ENCODE measurements at regions not wholly inside any gene's neighbourhood (a gene's known extent, or its start where the extent isn't known, plus 50 kb on each side); places are given as distances from the start of the nearest gene placed in this dataset.

- no peak for DNase-seq (ENCODE audit: low read depth)
Observed at GRCh38 chr4:178799204-178799603, 1357.0 kb upstream of the AGA start.

- DNase-seq (ENCODE audit: low read depth): no peak
Observed at GRCh38 chr4:178808106-178808505, 1365.9 kb upstream of the AGA start.

GRCh38 chr4:178809921-178810320 lies 1367.7 kb upstream of the AGA start:
- no peak for DNase-seq (ENCODE audit: low read depth)

GRCh38 chr4:178811356-178811755 lies 1369.1 kb upstream of the AGA start:
- no peak for DNase-seq (ENCODE audit: low read depth)

GRCh38 chr4:178812866-178813265 lies 1370.6 kb upstream of the AGA start:
- DNase-seq (ENCODE audit: low read depth): no peak

- no peak for DNase-seq (ENCODE audit: low read depth)
Observed at GRCh38 chr4:178814908-178815307, 1372.7 kb upstream of the AGA start.

GRCh38 chr4:178823673-178824295 lies 1381.5 kb upstream of the AGA start:
- DNase-seq (ENCODE audit: low read depth): no peak

GRCh38 chr4:178836865-178837264 lies 1394.6 kb upstream of the AGA start:
- DNase-seq (ENCODE audit: low read depth): no peak

GRCh38 chr4:178838776-178839175 lies 1396.5 kb upstream of the AGA start:
- no peak for DNase-seq (ENCODE audit: low read depth)

- DNase-seq (ENCODE audit: low read depth): no peak
Observed at GRCh38 chr4:178856139-178856800, 1414.0 kb upstream of the AGA start.

GRCh38 chr4:178871476-178871875 lies 1429.2 kb upstream of the AGA start:
- DNase-seq (ENCODE audit: low read depth): no peak

- DNase-seq (ENCODE audit: low read depth): no peak
Observed at GRCh38 chr4:178881937-178882336, 1439.7 kb upstream of the AGA start.

GRCh38 chr4:178894126-178894525 lies 1451.9 kb upstream of the AGA start:
- no peak for DNase-seq (ENCODE audit: low read depth)

GRCh38 chr4:178899084-178899483 lies 1456.8 kb upstream of the AGA start:
- no peak for DNase-seq (ENCODE audit: low read depth)

- no peak for DNase-seq (ENCODE audit: low read depth)
Observed at GRCh38 chr4:178917756-178918155, 1475.5 kb upstream of the AGA start.

- no peak for DNase-seq (ENCODE audit: low read depth)
Observed at GRCh38 chr4:178937130-178937529, 1494.9 kb upstream of the AGA start.

GRCh38 chr4:178941975-178942374 lies 1499.7 kb upstream of the AGA start:
- DNase-seq (ENCODE audit: low read depth): no peak

GRCh38 chr4:178953447-178954120 lies 1511.3 kb upstream of the AGA start:
- no peak for DNase-seq (ENCODE audit: low read depth)

- DNase-seq (ENCODE audit: low read depth): no peak
Observed at GRCh38 chr4:178955614-178956013, 1513.4 kb upstream of the AGA start.

GRCh38 chr4:178958725-178959440 lies 1516.6 kb upstream of the AGA start:
- DNase-seq (ENCODE audit: low read depth): no peak

- no peak for DNase-seq (ENCODE audit: low read depth)
Observed at GRCh38 chr4:178963446-178964045, 1521.3 kb upstream of the AGA start.

- no peak for DNase-seq (ENCODE audit: low read depth)
Observed at GRCh38 chr4:178966644-178967043, 1524.4 kb upstream of the AGA start.

All from activated T-cell treated with anti-CD3 and anti-CD28 coated beads for 24 hours (primary cell).